CD4-positive, alpha-beta memory T cell (primary cell): ENCODE measurements at regions not wholly inside any gene's neighbourhood (a gene's known extent, or its start where the extent isn't known, plus 50 kb on each side); places are given as distances from the start of the nearest gene placed in this dataset.

Experiments
- CTCF ChIA-PET: fragments of 350-600 bp; sonication (Branson Sonifier 250); formaldehyde crosslinking; loops from one replicate; lab custom pipeline; 2021; ENCODE audit warnings: inconsistent platforms; ENCODE audit not compliant: partially characterized antibody; lab: Charles Lee
- POLR2A ChIA-PET: fragments of 350-600 bp; sonication (Branson Sonifier 250); formaldehyde crosslinking; loops from one replicate; lab custom pipeline; 2021; ENCODE audit not compliant: partially characterized antibody; lab: Charles Lee
- DNase-seq, 5 donors: peaks; one replicate each; pipeline versions ENCODE4 v3.0.0 to v3.0.0-alpha.2; 2020 to 2022; ENCODE audit warnings: mixed read lengths in 1 of 5
- H3K27ac ChIP-seq: one replicate; pipeline ENCODE4 v1.7.0; 2013; ENCODE audit warnings: low read depth, low read length
- H3K27me3 ChIP-seq: 2 replicates; pipeline ENCODE4 v1.7.0; 2013; ENCODE audit warnings: mild to moderate bottlenecking, low read length, moderate library complexity; ENCODE audit not compliant: insufficient read depth
- H3K36me3 ChIP-seq: 2 replicates; pipeline ENCODE4 v1.7.0; 2013; ENCODE audit warnings: mild to moderate bottlenecking, low read length, moderate library complexity; ENCODE audit not compliant: insufficient read depth
- H3K4me1 ChIP-seq: 2 replicates; pipeline ENCODE4 v1.7.0; 2013; ENCODE audit warnings: mild to moderate bottlenecking, low read length, moderate library complexity; ENCODE audit not compliant: insufficient read depth
- H3K4me3 ChIP-seq, 2 donors: one replicate each; pipeline ENCODE4 v1.7.0; 2013; ENCODE audit warnings: low read length in 2 of 2, mild to moderate bottlenecking in 1 of 2
- H3K9me3 ChIP-seq, 2 donors: one replicate each; pipeline ENCODE4 v1.7.0; 2013; ENCODE audit warnings: low read length in 2 of 2, control low read depth in 1 of 2; ENCODE audit not compliant: control insufficient read depth in 1 of 2
- H3K27ac Mint-ChIP-seq, 7 donors: one replicate each; pipeline ENCODE4 v1.8.0; 2020 to 2021; ENCODE audit warnings: mixed read lengths in 7 of 7, mild to moderate bottlenecking in 6 of 7, inconsistent platforms in 3 of 7, moderate library complexity in 3 of 7
- H3K27me3 Mint-ChIP-seq, 2 donors: one replicate each; pipeline ENCODE4 v1.8.0; 2020 to 2021; ENCODE audit warnings: mixed read lengths in 2 of 2
- H3K36me3 Mint-ChIP-seq, 2 donors: one replicate each; pipeline ENCODE4 v1.8.0; 2020 to 2021; ENCODE audit warnings: mixed read lengths in 2 of 2, inconsistent platforms in 1 of 2, mild to moderate bottlenecking in 1 of 2
- H3K4me1 Mint-ChIP-seq, 4 donors: one replicate each; pipeline ENCODE4 v1.8.0; 2020 to 2021; ENCODE audit warnings: mixed read lengths in 4 of 4, mild to moderate bottlenecking in 1 of 4
- H3K4me3 Mint-ChIP-seq, 8 donors: one replicate each; pipeline ENCODE4 v1.8.0; 2020 to 2021; ENCODE audit warnings: mixed read lengths in 8 of 8, mild to moderate bottlenecking in 7 of 8, moderate library complexity in 6 of 8, inconsistent platforms in 3 of 8
- H3K9me3 Mint-ChIP-seq, 8 donors: one replicate each; pipeline ENCODE4 v1.8.0; 2020 to 2021; ENCODE audit warnings: mixed read lengths in 8 of 8, mild to moderate bottlenecking in 5 of 8, inconsistent platforms in 3 of 8, moderate library complexity in 1 of 8
- intact Hi-C: fragments of 100-400 bp; cut with micrococcal nuclease; formaldehyde crosslinking; loops from one replicate; pipeline ENCODE4 v1.15.1; 2023

- POLR2A ChIA-PET = no interaction called here
These were observed 926.9 kb upstream of the EDIL3 start for GRCh38 chr5:85311536-85311935.

GRCh38 chr5:85320495-85320894 is 935.8 kb upstream of the EDIL3 start:
- peaks cover 0 to 4% (median 0%) of the 10 kb centered on the region in 8 donors for H3K9me3 Mint-ChIP-seq
- H3K36me3 Mint-ChIP-seq = no peaks in the 10 kb centered on the region
- no peak overlapping the region for H3K27ac Mint-ChIP-seq
- H3K27me3 Mint-ChIP-seq = no peaks in the 10 kb centered on the region
- H3K4me3 Mint-ChIP-seq = no peak overlapping the region
- POLR2A ChIA-PET = no interaction called here
- DNase-seq = no peak
- no peaks in the 10 kb centered on the region for H3K4me1 Mint-ChIP-seq
- Histone ChIP-seq H3K27me3 (no peaks in the 10 kb centered on the region), H3K27ac (no peak overlapping the region), H3K9me3 (no peaks in the 10 kb centered on the region), H3K4me3 (no peak overlapping the region), H3K36me3 (no peaks in the 10 kb centered on the region), H3K4me1 (no peaks in the 10 kb centered on the region)
- CTCF ChIA-PET = no interaction called here
- intact Hi-C loops = no loop called here

More at GRCh38 chr5:85311536-85311935, 926.9 kb upstream of the EDIL3 start:
- intact Hi-C loops = no loop called here
- Histone ChIP-seq H3K4me1 (no peaks in the 10 kb centered on the region), H3K36me3 (no peaks in the 10 kb centered on the region), H3K4me3 (no peak overlapping the region), H3K9me3 (no peaks in the 10 kb centered on the region), H3K27me3 (no peaks in the 10 kb centered on the region), H3K27ac (no peak overlapping the region)
- Mint-ChIP-seq H3K9me3 (peaks cover 0 to 4% (median 1%) of the 10 kb centered on the region in 8 donors), H3K4me1 (no peaks in the 10 kb centered on the region), H3K4me3 (no peak overlapping the region), H3K27me3 (no peaks in the 10 kb centered on the region), H3K27ac (no peak overlapping the region), H3K36me3 (no peaks in the 10 kb centered on the region)
- CTCF ChIA-PET = interaction anchor here (0.6 kb wide), 1 partner anchor 27 kb away, joined by 3 read pairs; no protein-coding TSS in a partner anchor
- no peak for DNase-seq

DNA sequence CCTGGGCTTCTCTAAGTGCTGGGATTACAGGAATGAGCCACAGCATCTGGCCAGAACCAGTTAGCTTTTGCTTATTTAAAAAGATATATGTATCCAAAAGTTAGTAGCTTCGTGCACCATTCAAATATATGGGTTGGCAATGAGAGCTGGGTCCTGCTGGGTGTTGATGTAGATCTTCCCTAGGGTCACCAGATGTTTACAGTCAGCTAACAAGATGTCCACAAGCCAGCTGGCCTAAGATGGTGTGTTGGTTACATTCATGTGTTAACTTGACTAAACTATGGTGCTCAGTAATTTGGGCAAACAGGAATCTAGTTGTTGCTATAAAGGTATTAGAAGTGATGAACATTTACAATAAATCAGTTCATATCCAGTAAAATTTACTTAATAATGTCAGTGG is 948.6 kb upstream of the EDIL3 start:
- Mint-ChIP-seq H3K4me3 (no peak overlapping the region), H3K9me3 (peaks cover 0 to 14% (median 2%) of the 10 kb centered on the region in 8 donors), H3K4me1 (no peaks in the 10 kb centered on the region), H3K27me3 (no peaks in the 10 kb centered on the region), H3K27ac (no peak overlapping the region), H3K36me3 (no peaks in the 10 kb centered on the region)
- Histone ChIP-seq H3K4me1 (no peaks in the 10 kb centered on the region), H3K36me3 (no peaks in the 10 kb centered on the region), H3K27me3 (no peaks in the 10 kb centered on the region), H3K27ac (no peak overlapping the region), H3K9me3 (no peaks in the 10 kb centered on the region), H3K4me3 (no peak overlapping the region)
- intact Hi-C loops = no loop called here
- no peak for DNase-seq
- POLR2A ChIA-PET = no interaction called here
- CTCF ChIA-PET = no interaction called here

GRCh38 chr5:85337435-85337834 is 952.8 kb upstream of the EDIL3 start:
- Mint-ChIP-seq H3K27ac (no peak overlapping the region), H3K4me3 (no peak overlapping the region), H3K9me3 (peaks cover 0 to 12% (median under 1%) of the 10 kb centered on the region in 8 donors), H3K4me1 (no peaks in the 10 kb centered on the region), H3K36me3 (no peaks in the 10 kb centered on the region), H3K27me3 (no peaks in the 10 kb centered on the region)
- DNase-seq = no peak
- ChIA-PET CTCF (no interaction called here), POLR2A (no interaction called here)
- Histone ChIP-seq H3K9me3 (no peaks in the 10 kb centered on the region), H3K27ac (no peak overlapping the region), H3K36me3 (no peaks in the 10 kb centered on the region), H3K4me1 (no peaks in the 10 kb centered on the region), H3K27me3 (no peaks in the 10 kb centered on the region), H3K4me3 (no peak overlapping the region)
- intact Hi-C loops = no loop called here

GRCh38 chr5:85340790-85341189 is 956.1 kb upstream of the EDIL3 start:
- Mint-ChIP-seq H3K4me3 (no peak overlapping the region), H3K36me3 (no peaks in the 10 kb centered on the region), H3K27me3 (no peaks in the 10 kb centered on the region), H3K4me1 (peaks cover 0 to 1% (median 0%) of the 10 kb centered on the region in 4 donors), H3K9me3 (peaks cover 0 to 13% (median 4%) of the 10 kb centered on the region in 8 donors), H3K27ac (no peak overlapping the region)
- ChIA-PET POLR2A (no interaction called here), CTCF (no interaction called here)
- H3K4me3 ChIP-seq = no peak overlapping the region
- no peak overlapping the region for H3K27ac ChIP-seq
- no peaks in the 10 kb centered on the region for H3K27me3 ChIP-seq
- no peaks in the 10 kb centered on the region for H3K4me1 ChIP-seq
- H3K36me3 ChIP-seq = no peaks in the 10 kb centered on the region
- no peak for DNase-seq
- H3K9me3 ChIP-seq = no peaks in the 10 kb centered on the region
- intact Hi-C loops = no loop called here

- H3K4me3 ChIP-seq = no peak overlapping the region
- no peaks in the 10 kb centered on the region for H3K9me3 ChIP-seq
- no peak for DNase-seq
- no peaks in the 10 kb centered on the region for H3K36me3 ChIP-seq
- no peak overlapping the region for H3K27ac Mint-ChIP-seq
- H3K4me1 Mint-ChIP-seq = peaks cover 0 to 1% (median 0%) of the 10 kb centered on the region in 4 donors
- POLR2A ChIA-PET = no interaction called here
- H3K4me1 ChIP-seq = no peaks in the 10 kb centered on the region
- no peaks in the 10 kb centered on the region for H3K27me3 Mint-ChIP-seq
- no peaks in the 10 kb centered on the region for H3K36me3 Mint-ChIP-seq
- H3K4me3 Mint-ChIP-seq = no peak overlapping the region
- CTCF ChIA-PET = no interaction called here
- H3K27me3 ChIP-seq = no peaks in the 10 kb centered on the region
- intact Hi-C loops = no loop called here
- no peak overlapping the region for H3K27ac ChIP-seq
- H3K9me3 Mint-ChIP-seq = peaks cover 0 to 9% (median 5%) of the 10 kb centered on the region in 8 donors
These were observed 961.1 kb upstream of the EDIL3 start for GRCh38 chr5:85345818-85346217.

- POLR2A ChIA-PET = no interaction called here
- no peaks in the 10 kb centered on the region for H3K27me3 Mint-ChIP-seq
- Histone ChIP-seq H3K4me3 (no peak overlapping the region), H3K4me1 (no peaks in the 10 kb centered on the region), H3K27ac (no peak overlapping the region), H3K27me3 (no peaks in the 10 kb centered on the region), H3K36me3 (no peaks in the 10 kb centered on the region), H3K9me3 (no peaks in the 10 kb centered on the region)
- H3K36me3 Mint-ChIP-seq = no peaks in the 10 kb centered on the region
- H3K4me1 Mint-ChIP-seq = no peaks in the 10 kb centered on the region
- no peak overlapping the region for H3K4me3 Mint-ChIP-seq
- peaks cover 0 to 5% (median 3%) of the 10 kb centered on the region in 8 donors for H3K9me3 Mint-ChIP-seq
- intact Hi-C loops = no loop called here
- no peak for DNase-seq
- H3K27ac Mint-ChIP-seq = no peak overlapping the region
- CTCF ChIA-PET = no interaction called here
These were observed 972.6 kb upstream of the EDIL3 start for GRCh38 chr5:85357309-85357708.

- POLR2A ChIA-PET = no interaction called here
- no peak for DNase-seq
- no peak overlapping the region for H3K4me3 ChIP-seq
- no peaks in the 10 kb centered on the region for H3K4me1 ChIP-seq
- no peaks in the 10 kb centered on the region for H3K27me3 ChIP-seq
- no peak overlapping the region for H3K4me3 Mint-ChIP-seq
- H3K27ac ChIP-seq = no peak overlapping the region
- no peaks in the 10 kb centered on the region for H3K9me3 ChIP-seq
- H3K4me1 Mint-ChIP-seq = no peaks in the 10 kb centered on the region
- H3K27me3 Mint-ChIP-seq = no peaks in the 10 kb centered on the region
- H3K36me3 ChIP-seq = no peaks in the 10 kb centered on the region
- intact Hi-C loops = no loop called here
- H3K36me3 Mint-ChIP-seq = no peaks in the 10 kb centered on the region
- H3K27ac Mint-ChIP-seq = no peak overlapping the region
- CTCF ChIA-PET = no interaction called here
- H3K9me3 Mint-ChIP-seq = peaks cover 0 to 4% (median 0%) of the 10 kb centered on the region in 8 donors
These were observed 990.8 kb upstream of the EDIL3 start for GRCh38 chr5:85375525-85375924.
